ENCODE measurements at regions not wholly inside any gene's neighbourhood (a gene's known extent, or its start where the extent isn't known, plus 50 kb on each side); places are given as distances from the start of the nearest gene placed in this dataset.

- H3K4me2 ChIP-seq (ENCODE audit: low read depth, low read length): no peak overlapping the region
- 0 out of 2 replicates have a peak, but pooled peaks cover 5% of the 10 kb centered on the region for H3F3A ChIP-seq (ENCODE audit: insufficient read depth, low read length)
- no peaks in the 10 kb centered on the region for H3K9me2 ChIP-seq (replicated peaks; ENCODE audit: insufficient read depth, low read length)
- no peak overlapping the region for H3K4me3 ChIP-seq (ENCODE audit: low read length)
- TF ChIP-seq EZH2 (optimal IDR thresholded peaks at IDR 0.05; ENCODE audit: low read depth, low read length): no peak
- TF ChIP-seq, protein P1, sequence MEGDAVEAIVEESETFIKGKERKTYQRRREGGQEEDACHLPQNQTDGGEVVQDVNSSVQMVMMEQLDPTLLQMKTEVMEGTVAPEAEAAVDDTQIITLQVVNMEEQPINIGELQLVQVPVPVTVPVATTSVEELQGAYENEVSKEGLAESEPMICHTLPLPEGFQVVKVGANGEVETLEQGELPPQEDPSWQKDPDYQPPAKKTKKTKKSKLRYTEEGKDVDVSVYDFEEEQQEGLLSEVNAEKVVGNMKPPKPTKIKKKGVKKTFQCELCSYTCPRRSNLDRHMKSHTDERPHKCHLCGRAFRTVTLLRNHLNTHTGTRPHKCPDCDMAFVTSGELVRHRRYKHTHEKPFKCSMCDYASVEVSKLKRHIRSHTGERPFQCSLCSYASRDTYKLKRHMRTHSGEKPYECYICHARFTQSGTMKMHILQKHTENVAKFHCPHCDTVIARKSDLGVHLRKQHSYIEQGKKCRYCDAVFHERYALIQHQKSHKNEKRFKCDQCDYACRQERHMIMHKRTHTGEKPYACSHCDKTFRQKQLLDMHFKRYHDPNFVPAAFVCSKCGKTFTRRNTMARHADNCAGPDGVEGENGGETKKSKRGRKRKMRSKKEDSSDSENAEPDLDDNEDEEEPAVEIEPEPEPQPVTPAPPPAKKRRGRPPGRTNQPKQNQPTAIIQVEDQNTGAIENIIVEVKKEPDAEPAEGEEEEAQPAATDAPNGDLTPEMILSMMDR (IDR thresholded peaks at IDR 0.05; ENCODE audit: low read length): no peak
- TF ChIP-seq EZH2phosphoT487 (IDR thresholded peaks at IDR 0.05; ENCODE audit: low read length): no peak
- H2AFZ ChIP-seq (ENCODE audit: low read length): no peak overlapping the region
- H3K27ac ChIP-seq (ENCODE audit: low read length): no peak overlapping the region
- H3K9ac ChIP-seq (ENCODE audit: low read length): no peak overlapping the region
- no peaks in the 10 kb centered on the region for H3K79me2 ChIP-seq (ENCODE audit: low read length)
- no peaks in the 10 kb centered on the region for H3K27me3 ChIP-seq (replicated peaks; ENCODE audit: insufficient read depth, low read length)
- no peaks in the 10 kb centered on the region for H3K9me3 ChIP-seq (replicated peaks; ENCODE audit: insufficient read depth, low read length)
- H3K36me3 ChIP-seq (replicated peaks; ENCODE audit: insufficient read depth, low read length): no peaks in the 10 kb centered on the region
- H3K4me1 ChIP-seq (ENCODE audit: low read length): peaks cover 12% of the 10 kb centered on the region
- no peaks in the 10 kb centered on the region for H4K20me1 ChIP-seq (ENCODE audit: insufficient read depth, low read length)
- no peak for DNase-seq
Measured at GRCh38 chr3:59380146-59380545, 330.3 kb upstream of the CFAP20DC start.

GRCh38 chr3:59374818-59375211 lies 325.0 kb upstream of the CFAP20DC start:
- H3K9me2 ChIP-seq (replicated peaks; ENCODE audit: insufficient read depth, low read length): no peaks in the 10 kb centered on the region
- H3K27ac ChIP-seq (ENCODE audit: low read length): peak overlapping the region; percentile 9; the same call in 1 of the 2 replicates
- peak overlapping the region; percentile 20; the same call in 1 of the 2 replicates for H2AFZ ChIP-seq (ENCODE audit: low read length)
- no peaks in the 10 kb centered on the region for H3F3A ChIP-seq (ENCODE audit: insufficient read depth, low read length)
- H3K9me3 ChIP-seq (replicated peaks; ENCODE audit: insufficient read depth, low read length): no peaks in the 10 kb centered on the region
- no peak overlapping the region for H3K9ac ChIP-seq (ENCODE audit: low read length)
- no peaks in the 10 kb centered on the region for H3K79me2 ChIP-seq (ENCODE audit: low read length)
- H4K20me1 ChIP-seq (ENCODE audit: insufficient read depth, low read length): no peaks in the 10 kb centered on the region
- no peak overlapping the region for H3K4me3 ChIP-seq (ENCODE audit: low read length)
- TF ChIP-seq, protein P1 (IDR thresholded peaks at IDR 0.05; ENCODE audit: low read length): no peak
- no peak for TF ChIP-seq EZH2 (optimal IDR thresholded peaks at IDR 0.05; ENCODE audit: low read depth, low read length)
- TF ChIP-seq EZH2phosphoT487 (IDR thresholded peaks at IDR 0.05; ENCODE audit: low read length): no peak
- H3K36me3 ChIP-seq (replicated peaks; ENCODE audit: insufficient read depth, low read length): no peaks in the 10 kb centered on the region
- H3K4me1 ChIP-seq (ENCODE audit: low read length): peaks cover 5% of the 10 kb centered on the region
- no peaks in the 10 kb centered on the region for H3K27me3 ChIP-seq (replicated peaks; ENCODE audit: insufficient read depth, low read length)
- H3K4me2 ChIP-seq (ENCODE audit: low read depth, low read length): peak overlapping the region; percentile 19
- DNase-seq: peak; percentile 57

DNA sequence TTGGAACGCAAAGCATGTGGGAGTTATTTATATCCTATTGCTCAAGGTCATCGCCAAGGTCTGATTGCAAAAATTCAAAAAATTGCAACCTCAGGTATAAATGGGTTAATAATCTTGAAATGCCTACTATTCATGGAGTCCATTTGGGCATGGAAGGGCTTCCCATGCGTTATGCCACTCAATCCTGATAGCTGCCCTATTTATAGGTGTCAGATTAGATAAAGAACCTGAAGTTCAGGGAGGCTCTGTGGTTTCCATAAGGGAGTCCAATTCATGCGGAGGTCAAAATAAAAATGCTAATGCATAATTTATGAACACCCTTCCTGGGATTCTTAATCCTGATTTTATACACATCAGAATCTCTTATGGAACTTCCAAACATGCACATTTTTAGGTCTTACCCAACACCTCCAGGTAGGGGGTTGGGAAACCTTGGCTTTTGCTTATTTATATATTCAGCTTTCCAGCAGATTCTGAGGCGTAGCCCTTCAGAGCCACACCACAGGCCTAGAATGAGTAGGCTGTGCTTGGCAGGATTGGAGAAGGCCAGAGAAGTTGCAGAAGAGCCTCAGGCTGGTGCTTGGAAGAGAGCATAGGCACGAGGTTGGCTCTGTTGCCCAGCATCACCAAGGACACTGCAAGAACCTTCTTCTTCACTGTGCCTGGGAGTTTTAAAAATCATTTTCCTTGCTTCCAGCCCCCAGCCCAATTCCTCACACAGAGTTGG lies 324.4 kb upstream of the CFAP20DC start:
- Histone ChIP-seq H3F3A (ENCODE audit: insufficient read depth, low read length) (no peaks in the 10 kb centered on the region), H3K9me3 (replicated peaks; ENCODE audit: insufficient read depth, low read length) (no peaks in the 10 kb centered on the region), H3K9ac (ENCODE audit: low read length) (no peak overlapping the region), H3K27ac (ENCODE audit: low read length) (peak overlapping the region; percentile 9; the same call in 1 of the 2 replicates), H3K9me2 (replicated peaks; ENCODE audit: insufficient read depth, low read length) (no peaks in the 10 kb centered on the region), H3K4me1 (ENCODE audit: low read length) (peaks cover 5% of the 10 kb centered on the region), H2AFZ (ENCODE audit: low read length) (peak overlapping the region; percentile 20; the same call in 1 of the 2 replicates), H3K4me2 (ENCODE audit: low read depth, low read length) (peak overlapping the region; percentile 19), H3K27me3 (replicated peaks; ENCODE audit: insufficient read depth, low read length) (no peaks in the 10 kb centered on the region), H4K20me1 (ENCODE audit: insufficient read depth, low read length) (no peaks in the 10 kb centered on the region), H3K79me2 (ENCODE audit: low read length) (no peaks in the 10 kb centered on the region), H3K4me3 (ENCODE audit: low read length) (no peak overlapping the region), H3K36me3 (replicated peaks; ENCODE audit: insufficient read depth, low read length) (no peaks in the 10 kb centered on the region)
- TF ChIP-seq, protein P1 (IDR thresholded peaks at IDR 0.05; ENCODE audit: low read length): no peak
- TF ChIP-seq EZH2phosphoT487 (IDR thresholded peaks at IDR 0.05; ENCODE audit: low read length) (no peak), EZH2 (optimal IDR thresholded peaks at IDR 0.05; ENCODE audit: low read depth, low read length) (no peak)
- no peak for DNase-seq

Data from MM.1S (cell line).